LNCAP (cell line): ENCODE measurements at regions not wholly inside any gene's neighbourhood (a gene's known extent, or its start where the extent isn't known, plus 50 kb on each side); places are given as distances from the start of the nearest gene placed in this dataset.

ENCODE experiments used
- TF ChIP-seq, protein P1 (sequence below): fragments of 450-650 bp; IDR thresholded peaks from 2 replicates; pipeline ENCODE4 v1.5.1; 2017; ENCODE audit warnings: mild to moderate bottlenecking

DNA sequence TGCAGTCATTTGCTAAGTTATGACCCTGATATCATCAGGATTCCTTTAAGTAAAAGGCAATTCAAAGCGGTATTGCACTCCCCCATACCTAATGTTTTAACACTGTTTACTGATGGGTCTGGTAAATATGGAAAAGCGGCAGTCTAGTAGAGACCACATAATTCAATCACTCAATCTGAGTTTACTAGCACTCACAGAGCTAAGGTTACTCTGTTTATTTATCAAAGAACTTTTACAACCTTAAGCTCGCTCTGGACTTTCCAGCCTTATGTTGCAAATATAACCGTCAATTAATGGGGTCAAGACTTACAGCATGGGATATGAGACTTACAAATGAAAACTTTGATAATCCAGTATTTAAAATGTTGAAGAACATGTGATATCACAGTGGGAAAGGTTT, 124.5 kb upstream of the ZCCHC13 start:
- TF ChIP-seq, protein P1, sequence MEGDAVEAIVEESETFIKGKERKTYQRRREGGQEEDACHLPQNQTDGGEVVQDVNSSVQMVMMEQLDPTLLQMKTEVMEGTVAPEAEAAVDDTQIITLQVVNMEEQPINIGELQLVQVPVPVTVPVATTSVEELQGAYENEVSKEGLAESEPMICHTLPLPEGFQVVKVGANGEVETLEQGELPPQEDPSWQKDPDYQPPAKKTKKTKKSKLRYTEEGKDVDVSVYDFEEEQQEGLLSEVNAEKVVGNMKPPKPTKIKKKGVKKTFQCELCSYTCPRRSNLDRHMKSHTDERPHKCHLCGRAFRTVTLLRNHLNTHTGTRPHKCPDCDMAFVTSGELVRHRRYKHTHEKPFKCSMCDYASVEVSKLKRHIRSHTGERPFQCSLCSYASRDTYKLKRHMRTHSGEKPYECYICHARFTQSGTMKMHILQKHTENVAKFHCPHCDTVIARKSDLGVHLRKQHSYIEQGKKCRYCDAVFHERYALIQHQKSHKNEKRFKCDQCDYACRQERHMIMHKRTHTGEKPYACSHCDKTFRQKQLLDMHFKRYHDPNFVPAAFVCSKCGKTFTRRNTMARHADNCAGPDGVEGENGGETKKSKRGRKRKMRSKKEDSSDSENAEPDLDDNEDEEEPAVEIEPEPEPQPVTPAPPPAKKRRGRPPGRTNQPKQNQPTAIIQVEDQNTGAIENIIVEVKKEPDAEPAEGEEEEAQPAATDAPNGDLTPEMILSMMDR, result no peak

- TF ChIP-seq, protein P1, result no peak
These were observed 124.9 kb upstream of the ZCCHC13 start for GRCh38 chrX:74179071-74179470.

GRCh38 chrX:74178536-74178935, 125.4 kb upstream of the ZCCHC13 start:
- TF ChIP-seq, protein P1, result no peak

DNA sequence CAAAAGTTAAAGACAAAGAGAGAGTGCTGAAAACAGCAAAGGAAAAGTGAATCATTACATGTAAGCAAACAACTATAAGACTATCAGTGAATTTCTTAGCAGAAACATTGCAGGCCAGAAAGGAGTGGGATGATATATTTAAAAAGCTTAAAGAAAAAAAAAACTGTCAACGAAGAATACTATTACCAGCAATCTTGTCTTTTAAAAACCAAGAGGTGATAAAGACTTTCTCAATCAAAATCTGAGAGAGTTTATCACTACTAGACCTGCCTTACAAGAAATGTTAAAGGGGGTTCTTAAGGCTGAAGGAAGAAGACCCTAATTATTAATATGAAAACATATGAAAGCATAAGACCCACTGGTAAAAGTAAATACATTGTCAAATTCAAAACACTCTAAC, 132.5 kb upstream of the ZCCHC13 start:
- TF ChIP-seq, protein P1, result no peak

DNA sequence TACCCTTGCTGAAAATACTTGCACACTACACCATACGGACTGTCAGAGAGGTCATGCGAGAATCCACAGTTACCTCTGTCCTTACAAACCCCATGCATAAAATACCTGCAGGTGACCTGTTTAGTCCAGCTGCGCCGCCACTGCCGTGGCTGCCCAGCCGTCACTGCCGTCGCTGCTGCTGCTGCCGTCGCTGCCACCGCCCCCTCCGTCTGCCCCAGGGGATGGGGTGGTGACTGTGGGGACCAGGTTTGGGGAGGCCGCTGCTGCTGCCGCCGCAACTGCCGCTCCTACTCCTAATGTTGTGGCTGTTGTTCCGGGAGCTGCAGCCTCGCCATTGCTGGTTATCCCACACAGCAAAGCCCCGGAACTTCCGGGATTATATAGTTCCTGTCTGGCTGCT, 141.8 kb upstream of the ZCCHC13 start:
- TF ChIP-seq, protein P1, result no peak

GRCh38 chrX:74160816-74161215, 143.2 kb upstream of the ZCCHC13 start:
- TF ChIP-seq, protein P1, result no peak

GRCh38 chrX:74160358-74160757, 143.6 kb upstream of the ZCCHC13 start:
- TF ChIP-seq, protein P1, result no peak

- TF ChIP-seq, protein P1, result no peak
These were observed 156.5 kb upstream of the ZCCHC13 start for GRCh38 chrX:74147439-74147838.
